Stimulated activated CD4-positive, alpha-beta T cell treated with anti-CD3 and anti-CD28 coated beads, Interleukin-4, amount 100 ng/mL, for 24 hours (primary cell): ENCODE measurements at regions not wholly inside any gene's neighbourhood (a gene's known extent, or its start where the extent isn't known, plus 50 kb on each side); places are given as distances from the start of the nearest gene placed in this dataset.
A peak's percentile ranks its signal among the peaks of the same experiment; 100 is the strongest.

Source experiments
- DNase-seq: peaks from one replicate; pipeline ENCODE4 v3.0.0-alpha.2; 2020

- DNase-seq, result no peak
Observed at GRCh38 chr6:110537208-110538123, 61.1 kb upstream of the SLC22A16 start.

- DNase-seq, result no peak
Observed at GRCh38 chr6:110534731-110535492, 58.5 kb upstream of the SLC22A16 start.

GRCh38 chr6:110532431-110532830 lies 56.0 kb upstream of the SLC22A16 start:
- DNase-seq, result no peak

- no peak for DNase-seq
Observed at GRCh38 chr6:110530671-110531070, 54.3 kb upstream of the SLC22A16 start.

- no peak for DNase-seq
Observed at GRCh38 chr6:110529907-110530306, 53.5 kb upstream of the SLC22A16 start.

GRCh38 chr6:110529355-110529754 lies 52.9 kb upstream of the SLC22A16 start:
- DNase-seq, result no peak

GRCh38 chr6:110528930-110529325 lies 52.5 kb upstream of the SLC22A16 start:
- DNase-seq, result no peak

- DNase-seq, result peak; percentile 64
Observed at GRCh38 chr6:110528101-110528929, 51.9 kb upstream of the SLC22A16 start.

GRCh38 chr6:110527516-110527915 lies 51.1 kb upstream of the SLC22A16 start:
- DNase-seq, result no peak

GRCh38 chr6:110526726-110527125 lies 50.3 kb upstream of the SLC22A16 start:
- DNase-seq, result no peak
